Astrocyte of the cerebellum (primary cell): ENCODE measurements at regions not wholly inside any gene's neighbourhood (a gene's known extent, or its start where the extent isn't known, plus 50 kb on each side); places are given as distances from the start of the nearest gene placed in this dataset.

Experiments
- DNase-seq: peaks from one replicate; pipeline ENCODE4 v3.0.0-alpha.2; 2011; ENCODE audit warnings: low read depth
- H3K4me3 ChIP-seq: 2 replicates; pipeline ENCODE4 v1.5.1; 2011; ENCODE audit warnings: mild to moderate bottlenecking, low read depth, low read length, moderate library complexity
- CTCF ChIP-seq: IDR thresholded peaks from 2 replicates; pipeline ENCODE4 v1.5.1; 2012; ENCODE audit warnings: low read length, low read depth, moderate library complexity, mild to moderate bottlenecking; ENCODE audit errors: missing control alignments
- in situ Hi-C: cut with HindIII; loops from 2 replicates; pipeline ENCODE4 v1.10.0; 2017; ENCODE audit warnings: low sequenced_read_pairs

- in situ Hi-C loops: no loop called here
- TF ChIP-seq CTCF: no peak
- DNase-seq: no peak
- no peak overlapping the region for H3K4me3 ChIP-seq
Observed at GRCh38 chr3:18222686-18223085, 202.5 kb downstream of the SATB1 start.

GRCh38 chr3:18217507-18218174, 207.5 kb downstream of the SATB1 start:
- in situ Hi-C loops: no loop called here
- no peak for DNase-seq

GRCh38 chr3:18216996-18217395, 208.1 kb downstream of the SATB1 start:
- DNase-seq: no peak
- no peak for TF ChIP-seq CTCF
- H3K4me3 ChIP-seq: no peak overlapping the region
- in situ Hi-C loops: no loop called here

More at GRCh38 chr3:18217507-18218174, 207.5 kb downstream of the SATB1 start:
- no peak overlapping the region for H3K4me3 ChIP-seq
- no peak for TF ChIP-seq CTCF

- in situ Hi-C loops: no loop called here
- no peak overlapping the region for H3K4me3 ChIP-seq
- DNase-seq: no peak
- TF ChIP-seq CTCF: no peak
Observed at GRCh38 chr3:18215639-18216038, 209.5 kb downstream of the SATB1 start.

- in situ Hi-C loops: no loop called here
- H3K4me3 ChIP-seq: no peak overlapping the region
- no peak for DNase-seq
- no peak for TF ChIP-seq CTCF
Observed at GRCh38 chr3:18211116-18211515, 214.0 kb downstream of the SATB1 start.

GRCh38 chr3:18208856-18209255, 216.3 kb downstream of the SATB1 start:
- in situ Hi-C loops: no loop called here

More at GRCh38 chr3:18208856-18209255, 216.3 kb downstream of the SATB1 start:
- DNase-seq: no peak
- H3K4me3 ChIP-seq: no peak overlapping the region
- TF ChIP-seq CTCF: no peak
